ENCODE measurements at regions not wholly inside any gene's neighbourhood (a gene's known extent, or its start where the extent isn't known, plus 50 kb on each side); places are given as distances from the start of the nearest gene placed in this dataset.
"Not testable (repeated sequence)": the region's sequence is repeated elsewhere in the genome, so short reads cannot be mapped to it uniquely, and the experiment has no call there.

GRCh38 chr2:195450552-195451113, 206.4 kb upstream of the SLC39A10 start:
- no peak for DNase-seq

- no peak for DNase-seq
Observed at GRCh38 chr2:195447323-195447975, 209.6 kb upstream of the SLC39A10 start.

- DNase-seq: no peak
Observed at GRCh38 chr2:195445639-195446038, 211.4 kb upstream of the SLC39A10 start.

DNA sequence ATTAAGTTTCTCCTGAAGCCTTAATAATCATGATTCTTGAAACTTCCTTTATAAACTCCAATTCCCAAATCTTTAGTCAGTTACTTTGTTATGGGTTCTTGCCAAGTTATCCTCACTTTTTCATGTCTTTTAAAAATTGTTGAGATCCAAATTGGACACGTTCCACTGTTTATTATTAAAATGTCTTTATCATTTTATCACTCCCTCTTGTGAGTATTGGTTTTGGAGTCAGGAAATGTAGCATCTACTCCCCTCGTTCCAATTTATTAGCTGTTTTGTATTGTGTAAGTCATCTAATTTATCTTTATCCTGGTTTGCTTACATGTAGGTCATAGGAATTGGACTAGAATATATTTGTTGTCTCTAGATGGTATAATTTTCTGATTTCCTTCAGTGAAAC, 213.1 kb upstream of the SLC39A10 start:
- DNase-seq: no peak

DNA sequence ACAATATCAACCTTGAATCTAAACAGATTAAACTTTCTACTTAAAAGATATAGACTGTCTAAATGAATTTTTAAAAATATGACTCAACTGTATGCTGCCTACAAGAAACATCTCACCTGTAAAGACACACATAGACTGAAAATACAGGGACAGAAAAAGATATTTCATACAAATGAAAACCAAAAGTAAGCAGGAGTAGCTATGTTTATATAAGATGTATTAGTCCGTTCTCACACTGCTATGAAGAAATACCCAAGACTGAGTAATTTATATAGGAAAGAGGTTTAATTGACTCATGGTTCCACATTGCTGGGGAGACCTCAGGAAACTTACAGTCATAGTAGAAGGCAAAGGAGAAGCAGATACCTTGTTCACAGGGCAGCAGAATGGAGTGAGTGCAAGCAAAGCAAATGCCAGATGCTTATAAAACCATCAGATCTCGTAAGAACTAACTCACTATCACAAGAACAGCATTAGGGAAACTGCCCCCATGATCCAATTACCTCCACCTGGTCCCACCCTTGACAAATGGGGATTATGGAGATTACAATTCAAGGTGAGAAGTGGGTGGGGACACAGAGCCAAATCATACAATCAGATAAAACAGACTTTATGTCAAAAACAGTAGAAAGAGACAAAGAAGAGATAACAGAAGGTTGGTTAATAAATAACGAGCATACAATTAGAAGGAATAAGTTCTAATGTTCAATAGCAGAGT, 214.4 kb upstream of the SLC39A10 start:
- DNase-seq: no peak

GRCh38 chr2:195438692-195439091, 218.3 kb upstream of the SLC39A10 start:
- no peak for DNase-seq

- DNase-seq: no peak
Observed at GRCh38 chr2:195437521-195437920, 219.5 kb upstream of the SLC39A10 start.

DNA sequence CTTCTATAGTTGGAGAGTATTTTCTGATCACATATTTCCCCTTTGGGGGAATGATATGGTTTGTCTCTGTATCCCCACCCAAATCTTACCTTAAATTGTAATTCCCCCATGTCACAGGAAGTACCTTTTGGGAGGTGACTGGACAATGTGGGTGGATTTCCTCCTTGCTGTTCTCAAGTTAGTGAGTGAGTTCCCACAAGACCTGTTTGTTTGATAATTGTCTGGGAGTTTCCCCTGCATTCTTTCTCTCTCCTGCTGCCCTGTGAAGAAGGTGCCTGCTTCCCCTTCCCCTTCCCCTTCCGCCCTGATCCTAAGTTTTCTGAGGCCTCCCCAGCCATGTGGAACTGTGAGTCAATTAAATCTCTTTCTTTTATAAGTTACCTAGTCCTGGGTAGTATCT, 222.7 kb upstream of the SLC39A10 start:
- no peak for DNase-seq

DNA sequence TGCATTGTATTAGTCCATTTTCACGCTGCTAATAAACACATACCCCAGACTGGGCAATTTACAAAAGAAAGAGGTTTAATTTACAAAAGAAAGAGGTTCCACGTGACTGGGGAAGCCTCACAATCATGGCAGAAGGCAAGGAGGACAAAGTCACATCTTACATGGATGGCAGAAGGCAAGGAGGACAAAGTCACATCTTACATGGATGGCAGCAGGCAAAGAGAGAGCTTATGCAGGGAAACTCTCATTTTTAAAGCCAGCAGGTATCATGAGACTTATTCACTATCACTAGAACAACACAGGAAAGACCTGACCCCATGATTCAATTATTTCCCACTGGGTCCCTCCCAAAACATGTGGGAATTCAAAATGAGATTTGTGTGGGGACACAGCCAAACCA, 223.3 kb upstream of the SLC39A10 start:
- not testable (repeated sequence) for DNase-seq

- no peak for DNase-seq
Observed at GRCh38 chr2:195428673-195429072, 228.4 kb upstream of the SLC39A10 start.

DNA sequence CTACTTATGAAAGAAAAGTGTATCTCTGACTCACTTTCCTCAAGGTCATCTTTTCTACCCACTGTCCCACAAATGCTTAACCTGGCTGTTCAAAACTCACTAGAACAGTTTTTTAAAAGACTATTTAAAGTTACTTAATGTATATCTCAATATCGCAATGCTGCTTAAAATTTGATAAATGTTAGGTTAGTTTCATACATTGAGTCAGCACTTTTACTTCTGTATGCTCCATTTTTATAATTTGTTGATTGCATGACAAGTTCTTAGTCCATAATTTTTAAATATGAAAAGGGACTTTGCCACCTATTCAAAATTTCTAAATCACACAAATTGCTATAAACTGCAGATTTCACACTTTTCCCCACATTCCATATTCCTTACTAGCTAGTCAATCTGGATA, 231.7 kb upstream of the SLC39A10 start:
- DNase-seq: no peak

DNA sequence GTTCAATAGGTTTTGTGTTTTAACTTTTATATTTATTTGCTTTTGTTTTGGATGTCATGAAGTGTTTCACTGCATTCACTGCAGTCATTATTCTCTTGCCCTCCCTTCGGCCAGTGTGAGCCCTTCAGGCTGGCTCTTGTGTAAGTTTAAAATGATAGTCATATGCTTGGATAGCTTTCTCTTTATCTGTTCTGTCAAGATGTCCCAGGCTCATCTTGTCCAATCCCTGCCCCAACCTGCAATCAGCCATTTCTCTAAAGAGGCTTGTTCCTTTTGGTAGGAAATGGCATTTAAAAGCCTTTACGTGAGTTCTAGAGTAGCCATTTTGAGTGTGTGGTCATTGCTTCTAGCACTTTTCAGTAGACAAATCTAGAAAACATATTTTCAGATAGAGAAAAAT, 238.0 kb upstream of the SLC39A10 start:
- no peak for DNase-seq

DNA sequence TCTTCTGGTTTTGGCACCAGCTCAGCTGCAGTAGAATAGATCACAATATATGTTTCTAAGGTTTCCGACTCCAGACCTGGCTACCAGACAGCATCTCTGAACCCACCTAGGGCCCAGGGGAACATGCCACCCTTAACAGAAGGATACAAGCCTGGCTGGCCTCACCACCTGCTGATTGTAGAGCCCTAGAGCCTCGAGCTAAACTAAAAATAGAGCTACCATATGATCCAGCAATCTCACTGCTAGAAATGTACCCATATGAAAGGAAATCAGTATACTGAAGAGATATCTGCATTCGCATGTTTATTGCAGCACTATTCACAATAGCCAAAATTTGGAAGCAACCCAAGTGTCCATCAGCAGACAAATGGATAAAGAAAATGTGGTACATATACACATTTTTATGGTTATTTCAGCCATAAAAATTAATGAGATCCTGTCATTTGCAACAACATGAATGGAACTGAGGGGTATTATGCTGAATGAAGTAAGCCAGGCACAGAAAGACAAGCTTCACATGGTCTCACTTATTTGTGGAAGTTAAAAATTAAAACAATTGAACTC, 242.4 kb upstream of the SLC39A10 start:
- no peak for DNase-seq

DNA sequence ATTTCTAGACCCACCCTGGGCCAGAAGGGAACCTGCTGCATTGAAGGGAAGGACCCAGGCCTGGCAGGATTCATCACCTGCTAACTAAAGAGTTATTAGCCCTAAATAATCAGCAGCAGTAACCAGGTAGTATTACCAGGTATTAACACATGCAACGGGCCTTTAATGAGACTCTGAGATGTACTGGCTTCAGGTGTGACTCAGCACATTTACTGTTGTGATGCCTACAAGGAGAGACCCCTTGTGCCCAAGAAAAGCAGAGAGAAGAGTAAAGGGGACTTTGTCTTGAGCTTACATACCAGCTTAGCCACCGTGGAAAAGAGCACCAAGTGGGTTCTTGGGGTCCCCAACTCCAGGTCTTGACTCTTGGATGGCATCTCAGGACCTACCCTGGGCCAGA, 243.1 kb upstream of the SLC39A10 start:
- no peak for DNase-seq

DNA sequence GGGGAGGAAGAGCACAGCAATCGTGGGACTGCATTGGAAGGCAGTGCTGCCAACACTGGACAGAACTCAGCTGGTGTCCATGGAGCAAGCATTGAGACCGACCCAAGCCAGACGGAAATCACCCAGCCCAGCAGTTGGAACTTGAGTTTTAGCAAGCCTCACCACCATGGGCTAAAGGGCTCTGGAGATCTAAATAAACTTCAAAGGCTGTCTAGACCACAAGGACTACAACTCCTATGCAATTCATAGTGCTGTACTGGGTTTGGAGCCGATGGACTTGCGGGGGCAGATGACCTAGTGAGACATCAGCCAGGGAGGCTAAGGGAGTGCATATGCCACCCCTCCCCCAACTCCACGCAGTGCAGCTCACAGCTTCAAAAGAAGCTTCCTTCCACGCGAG, 243.6 kb upstream of the SLC39A10 start:
- DNase-seq: no peak

- DNase-seq: no peak
Observed at GRCh38 chr2:195411219-195411687, 245.8 kb upstream of the SLC39A10 start.

DNA sequence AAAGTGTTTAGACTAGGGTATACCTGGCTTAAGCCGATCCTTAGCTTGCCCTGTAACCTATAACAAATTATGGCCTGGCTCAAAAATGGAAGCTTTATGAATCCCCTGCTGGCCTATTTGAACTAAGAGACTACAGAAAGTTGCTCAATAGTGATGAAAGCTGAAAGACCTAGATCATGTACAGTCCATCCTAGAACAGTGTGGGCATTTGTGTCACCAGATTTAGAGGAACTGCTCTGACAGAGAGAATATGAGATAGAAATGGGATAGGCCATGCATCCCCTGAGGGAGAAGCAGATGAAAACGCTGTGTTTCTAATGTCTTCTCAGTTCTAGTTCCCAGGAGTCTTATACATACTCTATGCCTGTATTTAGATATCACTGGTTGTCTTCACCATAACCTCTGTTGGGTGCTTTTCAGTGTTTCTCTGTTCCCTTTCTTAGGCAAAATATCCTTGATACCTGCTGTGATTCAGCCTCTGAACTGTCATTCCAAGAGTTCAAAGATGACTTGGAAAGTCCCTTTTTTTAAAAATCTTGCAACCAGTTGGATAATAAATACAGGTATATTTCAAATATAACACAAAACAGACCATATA, 246.9 kb upstream of the SLC39A10 start:
- no peak for DNase-seq

- DNase-seq: no peak
Observed at GRCh38 chr2:195408811-195409210, 248.2 kb upstream of the SLC39A10 start.

- no peak for DNase-seq
Observed at GRCh38 chr2:195408196-195408595, 248.8 kb upstream of the SLC39A10 start.

- DNase-seq: no peak
Observed at GRCh38 chr2:195407783-195408182, 249.2 kb upstream of the SLC39A10 start.

DNA sequence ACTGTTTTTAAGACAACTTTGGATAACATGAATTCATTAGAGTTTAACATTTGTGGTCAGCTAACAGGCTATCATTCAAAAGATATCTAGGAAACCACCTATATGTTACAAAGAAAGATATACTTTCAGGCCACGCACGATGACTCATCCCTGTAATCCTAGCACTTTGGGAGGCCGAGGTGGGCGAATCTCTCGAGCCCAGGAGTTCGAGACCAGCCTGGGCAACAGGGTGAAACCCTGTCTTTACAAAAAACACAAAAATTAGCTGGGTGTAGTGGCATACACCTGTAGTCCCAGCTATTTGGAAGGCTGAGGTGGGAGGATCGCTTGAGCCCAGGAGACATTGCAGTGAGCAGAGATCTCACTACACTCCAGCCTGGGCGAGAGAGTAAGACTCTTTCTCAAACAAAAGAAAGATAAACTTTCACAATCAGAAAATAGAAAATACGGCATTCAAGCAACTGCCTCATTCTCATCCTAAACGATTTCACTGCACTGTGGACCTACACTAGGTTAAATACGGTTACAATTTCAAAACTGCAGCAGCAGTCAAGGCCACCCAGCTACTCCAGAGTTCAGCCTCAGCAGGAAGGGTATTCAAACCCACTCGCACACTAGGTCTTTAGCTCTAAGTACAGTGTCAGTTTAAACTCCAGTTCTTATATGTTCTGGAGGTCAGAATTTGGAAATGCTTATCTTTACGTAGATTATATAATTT, 250.0 kb upstream of the SLC39A10 start:
- DNase-seq: no peak

DNA sequence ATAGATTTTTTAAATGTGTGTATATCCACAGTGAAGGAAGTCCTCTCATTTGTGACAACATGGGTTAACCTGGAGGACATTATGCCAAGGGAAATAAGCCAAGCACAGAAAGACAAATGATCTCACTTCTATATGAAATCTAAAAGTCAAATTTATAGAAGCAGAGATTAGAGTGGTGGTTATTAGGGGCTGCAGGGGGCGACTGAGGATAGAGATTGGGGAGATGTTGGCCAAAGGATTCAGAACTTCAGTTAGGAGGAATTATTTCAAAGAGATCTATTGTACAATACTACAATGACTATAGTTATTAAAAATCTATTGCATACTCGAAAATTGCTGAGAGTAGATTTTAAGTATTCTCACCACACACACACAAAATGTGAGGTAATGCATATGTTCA, 252.4 kb upstream of the SLC39A10 start:
- no peak for DNase-seq

- no peak for DNase-seq
Observed at GRCh38 chr2:195396479-195396878, 260.5 kb upstream of the SLC39A10 start.
